PC-9 (cell line): ENCODE measurements at regions not wholly inside any gene's neighbourhood (a gene's known extent, or its start where the extent isn't known, plus 50 kb on each side); places are given as distances from the start of the nearest gene placed in this dataset.

ENCODE experiments used
- CTCF ChIP-seq: fragments of 200-600 bp; sonication (generic); conservative IDR thresholded peaks from 2 replicates; pipeline ENCODE4 v1.6.1; 2017; ENCODE audit warnings: mixed run types, antibody characterized with exemption, mild to moderate bottlenecking, moderate library complexity
- EZH2 ChIP-seq: fragments of 200-600 bp; sonication (generic); IDR thresholded peaks from 2 replicates; pipeline ENCODE4 v1.8.0; 2017; ENCODE audit warnings: antibody characterized with exemption, low read depth

GRCh38 chr1:54464477-54465146, 58.4 kb upstream of the SSBP3 start:
- TF ChIP-seq CTCF (no peak), EZH2 (no peak)
